Activated CD4-positive, alpha-beta T cell treated with anti-CD3 and anti-CD28 coated beads, Interleukin-2, amount 50 U/mL, for 4 hours (primary cell): ENCODE measurements at regions not wholly inside any gene's neighbourhood (a gene's known extent, or its start where the extent isn't known, plus 50 kb on each side); places are given as distances from the start of the nearest gene placed in this dataset.
"Not testable (repeated sequence)": the region's sequence is repeated elsewhere in the genome, so short reads cannot be mapped to it uniquely, and the experiment has no call there.

Source experiments
- DNase-seq, 2 experiments: peaks; one replicate each; pipeline ENCODE4 v3.0.0-alpha.2; 2020

DNA sequence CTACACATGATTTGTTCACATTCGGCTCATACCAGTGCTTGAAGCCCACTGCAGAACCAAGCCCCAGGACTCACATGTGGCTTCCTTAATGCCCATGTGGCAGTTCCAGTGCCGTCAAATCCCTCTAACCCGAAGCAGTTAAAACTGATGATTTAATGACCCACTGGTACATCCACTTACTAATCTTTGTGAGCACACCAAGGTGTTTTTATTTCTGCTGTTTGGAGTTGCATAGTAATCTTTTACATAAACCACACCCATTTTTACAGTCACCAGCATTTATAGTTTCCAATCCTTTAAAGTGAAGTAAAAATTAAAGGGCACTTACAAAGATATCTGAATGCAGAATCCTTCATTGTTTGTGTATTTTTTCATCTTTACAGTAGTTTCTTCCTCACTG is 232.0 kb downstream of the ANKRD60 start:
- no peak for DNase-seq

DNA sequence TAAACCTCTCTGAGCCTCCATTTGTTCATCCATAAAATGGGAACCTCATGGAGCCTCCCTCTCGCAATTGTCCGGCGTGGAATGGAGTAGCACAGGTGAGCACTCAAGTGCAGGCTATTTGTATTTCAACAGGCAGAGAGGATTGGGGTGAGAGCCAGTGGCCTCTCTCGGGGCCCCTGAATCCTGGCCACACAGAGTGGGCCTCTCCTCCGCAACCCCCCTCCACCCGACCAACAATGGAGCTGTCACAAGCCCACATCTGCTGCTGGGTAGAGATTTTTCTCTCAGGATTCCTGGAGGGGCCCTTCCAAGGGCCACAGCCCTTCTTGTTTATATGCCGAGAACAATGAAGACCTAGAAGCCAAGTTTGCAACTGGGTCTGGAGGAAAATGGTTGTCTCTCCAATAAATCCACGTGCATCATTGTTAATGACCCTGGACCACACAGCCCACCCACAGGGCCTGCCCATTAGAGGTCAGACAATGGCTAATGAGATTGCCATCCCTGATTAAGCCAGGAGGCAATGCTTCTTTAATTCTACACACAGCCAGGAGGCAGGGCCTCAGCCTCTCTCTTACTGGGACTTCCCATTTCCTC is 233.0 kb downstream of the ANKRD60 start:
- no peak for DNase-seq

DNA sequence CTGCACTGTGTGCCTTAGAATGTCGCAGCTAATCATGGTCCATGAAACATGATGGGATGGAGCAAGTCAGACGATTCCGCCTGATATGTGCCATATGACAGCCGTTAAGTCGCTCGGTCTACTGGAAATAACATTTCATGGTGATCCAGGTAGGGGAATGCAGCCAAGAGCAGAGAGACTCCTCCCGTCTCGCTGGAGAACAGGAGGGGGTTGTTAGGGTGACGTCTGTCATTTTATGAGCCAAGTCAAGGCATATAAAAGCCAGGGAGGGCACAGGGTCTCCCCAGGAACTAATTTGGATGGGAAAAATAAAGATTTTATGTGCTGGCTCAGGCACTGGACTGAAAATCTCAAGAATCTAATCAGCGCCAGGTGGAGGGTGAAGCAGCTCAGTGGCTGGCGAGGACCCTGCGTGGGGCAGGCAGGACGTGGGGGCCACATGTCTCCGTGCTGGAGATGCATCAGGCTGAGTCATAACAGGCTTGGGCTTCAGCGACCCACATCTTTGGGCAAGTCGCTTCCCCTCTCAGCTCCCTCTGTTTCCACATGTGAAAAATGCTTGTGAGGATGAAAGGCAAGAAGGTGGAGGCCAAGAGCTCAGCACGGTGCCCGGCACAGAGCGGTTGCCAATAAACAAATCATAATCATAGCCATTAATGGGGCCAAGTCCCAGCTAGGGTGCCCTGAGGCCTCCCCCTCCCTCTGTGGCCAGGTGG is 234.6 kb downstream of the ANKRD60 start:
- no peak for DNase-seq

DNA sequence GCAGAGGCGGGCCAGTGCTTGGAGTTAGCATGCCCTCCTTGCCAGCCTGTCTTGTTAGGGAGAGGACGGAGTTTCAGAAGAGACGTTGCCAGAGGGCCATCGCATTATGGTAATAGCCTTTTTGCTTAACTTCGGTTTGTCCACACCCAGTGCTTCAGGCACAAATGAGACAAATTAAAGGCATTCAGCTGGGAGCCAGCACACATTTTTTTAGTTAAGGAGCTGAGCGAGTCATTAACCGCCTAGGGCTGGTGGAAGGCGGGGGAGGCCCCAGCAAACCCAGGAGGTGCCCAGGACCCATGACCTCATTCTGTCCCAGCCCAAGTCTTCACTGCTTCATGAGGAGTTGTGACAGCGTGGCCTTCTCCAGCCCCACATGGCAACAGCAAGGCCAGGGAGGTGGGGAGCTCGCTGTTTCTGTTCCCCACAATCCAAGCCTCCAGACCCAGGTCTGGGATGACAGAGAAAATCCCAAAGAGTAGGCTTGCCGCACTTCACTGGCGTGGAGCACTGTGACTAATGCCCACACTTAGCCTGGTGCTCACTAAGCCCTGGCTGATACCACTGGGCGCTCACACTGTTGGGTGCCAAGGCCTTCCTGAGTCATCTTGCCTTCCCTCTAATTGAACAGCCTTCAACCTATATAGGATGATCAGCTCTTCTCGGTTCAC is 237.1 kb downstream of the ANKRD60 start:
- DNase-seq: no peak

DNA sequence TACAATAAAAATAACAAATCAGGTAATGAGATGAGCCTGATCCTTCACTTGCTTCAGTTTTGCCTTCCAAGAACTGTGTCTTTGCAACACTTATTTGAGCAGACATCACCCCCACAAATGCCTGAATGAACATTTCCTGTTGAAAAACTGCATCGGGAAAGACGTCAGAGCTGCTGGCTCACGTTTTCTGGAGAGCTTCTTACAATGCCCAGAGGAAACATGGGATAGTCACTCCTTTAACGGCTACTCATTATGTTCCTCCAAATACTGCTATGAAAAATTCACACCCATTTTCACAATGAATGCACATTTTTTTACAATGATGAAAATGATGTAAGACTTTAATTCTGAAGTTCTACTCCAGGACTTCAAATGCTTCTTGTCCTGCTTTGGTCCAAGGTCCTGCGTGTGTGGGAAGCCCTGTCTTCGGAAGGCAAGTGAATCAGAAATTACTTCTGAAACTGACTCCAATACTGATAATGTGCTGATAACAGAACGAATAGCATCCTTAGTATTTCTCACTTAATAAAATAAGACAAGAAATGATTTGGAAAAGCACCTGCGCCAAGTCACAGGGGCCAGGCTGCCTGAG is 238.0 kb downstream of the ANKRD60 start:
- DNase-seq: no peak

DNA sequence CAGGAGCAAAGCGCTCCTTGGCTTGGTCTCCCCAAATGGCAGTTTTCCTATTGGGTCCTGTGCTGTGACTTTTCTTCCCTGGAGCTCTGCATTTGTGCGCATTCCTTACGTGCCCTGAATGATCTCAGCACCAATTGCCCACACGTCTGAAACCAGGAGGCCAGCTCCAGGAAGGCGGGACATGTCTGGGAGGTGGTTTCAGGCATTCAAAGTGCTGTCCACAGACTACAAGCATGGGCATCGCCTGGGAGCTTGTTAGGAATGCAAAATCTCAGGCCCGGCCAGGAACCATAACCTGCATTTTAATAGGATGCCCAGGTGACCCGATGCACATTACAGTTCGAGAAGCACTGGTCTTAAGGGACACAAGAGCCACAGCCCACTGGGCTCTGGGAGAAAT is 239.6 kb downstream of the ANKRD60 start:
- DNase-seq: no peak

DNA sequence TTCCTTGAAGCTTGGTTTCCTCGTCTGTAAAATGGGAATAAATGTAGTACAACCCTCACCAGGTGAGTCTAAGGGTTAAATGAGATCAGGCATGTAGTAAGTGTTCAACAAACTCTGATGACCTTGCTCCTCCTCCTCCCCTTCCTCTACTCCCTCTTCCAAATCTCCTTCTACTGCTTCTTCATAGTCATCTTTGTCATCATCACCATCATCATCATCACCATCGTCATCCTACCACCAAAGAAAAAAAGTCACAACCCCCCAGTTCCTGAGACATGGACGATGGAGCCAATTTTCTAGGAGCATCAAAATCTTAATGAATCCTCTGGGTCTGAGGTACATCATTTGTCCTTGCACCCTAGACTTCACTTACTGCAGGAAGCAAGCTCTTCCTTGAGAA is 240.0 kb downstream of the ANKRD60 start:
- DNase-seq: no peak

DNA sequence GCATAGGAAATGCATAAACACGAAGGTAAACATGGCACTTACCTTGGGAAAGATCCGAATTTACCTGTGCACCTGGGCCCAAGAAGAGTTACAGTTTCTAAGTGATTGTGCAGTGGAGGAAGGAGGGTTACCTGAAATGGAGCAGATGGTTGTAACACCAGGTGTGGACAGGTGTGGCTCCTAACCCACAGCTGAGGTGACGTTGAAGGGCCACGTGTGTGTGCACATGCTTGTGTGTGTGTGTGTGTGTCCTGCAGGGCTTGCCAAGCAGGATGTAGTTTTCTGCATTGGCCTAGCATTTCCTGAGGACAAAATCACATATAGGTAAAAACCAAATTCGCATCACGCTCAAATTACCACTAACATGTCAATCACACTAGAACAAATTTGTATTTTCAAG is 240.8 kb downstream of the ANKRD60 start:
- no peak for DNase-seq

DNA sequence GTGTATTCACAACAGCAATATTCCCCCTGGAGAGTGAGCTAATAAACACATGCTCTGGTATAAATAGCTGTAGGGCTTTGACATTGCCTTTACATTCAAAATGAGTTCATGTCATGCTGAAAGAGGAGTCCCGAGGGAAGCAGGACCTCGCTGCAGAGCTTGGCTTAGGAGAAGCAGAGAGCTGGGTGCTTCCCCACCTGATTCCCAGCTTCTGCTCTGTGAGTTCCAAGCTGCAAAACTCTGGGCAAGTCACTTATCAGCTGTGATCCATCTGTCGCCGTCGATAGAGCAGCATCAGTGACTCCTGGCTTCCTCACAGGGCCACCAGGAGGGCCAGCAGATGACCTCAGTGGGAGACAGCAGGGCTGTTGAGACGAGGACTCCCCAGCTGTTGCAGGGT is 241.8 kb downstream of the ANKRD60 start:
- DNase-seq: no peak

DNA sequence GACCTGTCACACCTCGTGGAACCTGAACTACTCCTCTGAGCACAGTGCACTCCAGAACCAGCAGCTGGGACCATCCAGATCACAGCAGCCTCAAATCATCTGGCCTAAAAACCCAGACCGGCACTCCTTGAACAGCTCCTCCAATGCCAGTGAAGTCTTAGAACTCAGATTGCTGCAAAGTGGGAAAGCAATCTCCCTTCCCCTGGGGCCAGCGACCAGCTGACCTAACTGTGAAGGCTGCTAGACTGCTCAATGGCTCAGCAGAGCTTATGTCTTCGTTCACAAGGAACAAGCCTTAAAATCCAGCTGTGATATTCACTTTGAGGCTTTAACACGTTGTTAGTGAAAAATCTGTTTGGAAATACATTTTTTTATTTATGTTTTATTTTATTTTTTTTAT is 243.2 kb downstream of the ANKRD60 start:
- DNase-seq: no peak

DNA sequence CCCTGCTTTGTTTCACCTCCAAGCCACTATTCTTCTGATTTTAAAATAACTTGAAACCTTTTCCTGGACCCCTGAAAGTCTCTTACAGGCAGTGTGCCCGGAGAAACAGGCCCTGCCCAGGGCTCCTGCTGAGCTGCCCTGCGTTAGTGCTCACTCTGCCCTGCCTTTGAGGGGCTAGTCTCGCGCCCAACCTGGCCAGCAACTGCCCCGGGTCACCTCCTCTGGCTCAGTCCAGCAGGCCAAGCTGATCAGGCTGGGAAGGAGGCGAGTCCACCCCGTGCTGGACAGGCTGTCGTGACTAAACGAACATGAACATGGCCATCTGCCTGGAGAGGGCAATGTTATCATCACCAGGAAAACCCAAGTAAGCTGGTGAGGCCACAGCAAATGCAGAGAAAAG is 245.4 kb downstream of the ANKRD60 start:
- no peak for DNase-seq

DNA sequence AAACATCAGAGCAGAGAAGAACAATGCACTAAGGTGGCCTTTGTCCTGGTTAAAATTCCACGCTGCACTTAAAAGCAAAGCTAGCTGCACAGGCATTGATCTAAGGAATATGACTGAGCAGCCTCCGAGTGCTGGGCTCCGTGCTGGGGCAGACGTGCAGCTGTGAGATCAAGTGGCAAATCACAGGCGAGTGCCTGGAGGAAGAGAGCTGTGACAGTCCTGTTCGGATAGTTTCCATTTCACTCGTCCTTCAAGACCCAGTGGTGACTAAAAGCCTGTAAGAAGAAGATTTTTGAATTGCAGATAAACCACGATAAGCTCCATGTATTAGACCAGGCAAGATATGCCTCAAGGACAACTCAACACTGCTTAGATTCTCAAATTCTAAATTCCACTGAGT is 247.9 kb downstream of the ANKRD60 start:
- no peak for DNase-seq

DNA sequence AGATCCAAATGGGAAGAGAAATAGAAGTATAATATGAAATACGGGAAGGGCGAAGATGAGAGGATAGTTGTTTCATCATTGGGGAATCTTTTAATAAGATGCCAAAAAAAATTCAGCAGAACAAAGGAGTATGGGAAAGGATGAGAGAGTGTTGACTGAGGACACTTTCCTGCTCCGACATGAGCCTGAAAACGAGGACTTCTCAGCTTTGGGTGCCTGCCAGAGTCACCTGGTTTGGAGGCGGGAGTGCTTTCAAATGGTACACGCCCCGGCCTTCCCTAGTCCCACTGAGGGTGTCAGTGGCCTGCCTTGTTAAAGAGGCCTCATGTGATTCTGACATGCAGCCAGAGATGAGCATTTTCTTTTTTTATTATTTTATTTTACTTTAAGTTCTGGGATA is 250.9 kb downstream of the ANKRD60 start:
- DNase-seq: no peak

DNA sequence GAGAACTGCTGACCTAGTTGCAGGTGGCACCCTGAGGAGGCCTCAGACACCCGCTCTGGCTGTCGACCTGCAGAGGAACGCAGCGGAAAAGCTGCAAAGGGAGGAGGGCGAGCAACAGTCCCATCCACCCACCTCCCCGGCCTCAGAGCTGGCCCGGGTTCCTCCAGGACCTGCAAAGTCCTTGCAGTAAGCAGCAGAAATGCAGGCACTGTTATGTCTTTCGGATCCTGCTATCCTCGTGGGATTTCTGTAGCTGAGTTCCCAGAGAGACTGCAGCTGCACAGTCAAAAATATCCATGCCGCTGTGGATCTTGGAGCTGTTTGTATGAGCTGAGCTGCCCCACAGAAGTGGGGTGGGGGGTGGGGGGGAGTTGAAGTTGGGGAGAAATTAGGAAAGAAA is 251.3 kb downstream of the ANKRD60 start:
- no peak for DNase-seq

DNA sequence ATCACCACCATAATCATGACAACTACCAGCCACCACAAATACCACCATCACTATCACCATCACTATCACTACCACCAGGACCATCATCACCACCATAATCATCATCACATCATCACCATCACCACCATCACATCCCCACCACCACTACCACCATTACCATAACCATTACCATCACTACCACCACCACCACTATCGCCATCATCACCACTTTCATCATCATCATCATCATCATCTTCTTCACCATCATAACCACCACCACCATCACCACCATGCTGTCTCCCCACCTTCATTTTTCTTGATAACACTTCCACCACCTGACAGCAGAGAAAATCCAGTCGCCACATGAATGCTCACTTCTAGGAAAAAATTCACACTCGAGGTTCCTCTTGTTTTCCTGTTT is 253.6 kb downstream of the ANKRD60 start:
- DNase-seq: no peak

DNA sequence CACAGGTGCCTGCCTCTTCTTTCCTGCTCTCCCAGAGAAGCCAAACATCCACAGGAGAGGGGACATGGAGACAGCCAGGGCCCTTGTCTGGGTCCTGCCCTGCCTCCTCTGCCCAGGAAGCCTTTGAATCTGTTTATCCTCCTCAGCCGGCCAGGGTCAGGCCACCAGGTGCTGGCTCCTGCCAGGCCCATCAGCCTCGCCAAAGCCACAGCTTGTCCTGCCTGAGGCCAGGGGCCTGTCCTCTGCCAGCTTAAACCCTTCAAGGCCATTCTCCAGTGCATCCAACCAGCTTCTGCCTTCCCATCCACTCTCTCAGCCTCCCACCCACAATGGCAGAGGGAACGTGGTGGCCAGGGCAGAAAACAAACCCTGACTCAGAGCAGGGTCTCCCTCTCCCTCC is 254.6 kb downstream of the ANKRD60 start:
- no peak for DNase-seq

DNA sequence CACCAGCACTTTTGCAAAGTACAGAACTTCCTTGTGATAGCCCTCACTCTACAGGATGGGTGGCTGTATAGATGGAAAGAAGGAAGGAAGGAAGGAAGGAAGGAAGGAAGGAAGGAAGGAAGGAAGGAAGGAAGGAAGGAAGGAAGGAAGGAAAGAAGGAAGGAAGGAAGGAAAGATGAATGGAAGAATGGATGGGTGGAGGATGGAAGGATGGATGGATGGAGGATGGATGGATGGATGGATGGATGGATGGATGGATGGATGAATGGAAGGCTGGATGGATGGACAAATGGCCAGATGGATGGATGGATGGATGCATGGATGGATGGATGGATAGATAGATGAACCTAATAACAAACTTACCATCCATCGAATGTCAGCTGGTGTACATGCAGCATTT is 256.9 kb downstream of the ANKRD60 start:
- not testable (repeated sequence) for DNase-seq

DNA sequence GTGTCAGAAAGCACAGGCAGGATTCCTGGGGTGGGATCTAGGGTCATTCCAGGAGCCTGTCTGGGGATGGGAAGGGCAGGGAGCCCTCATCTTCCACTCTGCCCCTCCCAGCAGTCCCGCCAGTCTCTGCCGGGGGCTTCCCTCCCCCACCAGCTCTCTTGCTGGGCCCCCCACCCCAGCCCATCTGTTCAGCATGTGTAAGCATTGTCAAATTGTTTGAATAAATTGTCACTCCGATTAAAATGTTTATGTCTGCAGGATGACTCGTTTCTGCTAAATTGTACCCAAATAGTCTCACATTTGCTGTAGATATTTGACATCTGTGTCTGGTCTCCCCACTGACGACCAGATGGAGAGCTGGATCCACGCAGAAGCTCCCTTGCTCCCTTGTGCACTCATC is 257.6 kb downstream of the ANKRD60 start:
- no peak for DNase-seq

DNA sequence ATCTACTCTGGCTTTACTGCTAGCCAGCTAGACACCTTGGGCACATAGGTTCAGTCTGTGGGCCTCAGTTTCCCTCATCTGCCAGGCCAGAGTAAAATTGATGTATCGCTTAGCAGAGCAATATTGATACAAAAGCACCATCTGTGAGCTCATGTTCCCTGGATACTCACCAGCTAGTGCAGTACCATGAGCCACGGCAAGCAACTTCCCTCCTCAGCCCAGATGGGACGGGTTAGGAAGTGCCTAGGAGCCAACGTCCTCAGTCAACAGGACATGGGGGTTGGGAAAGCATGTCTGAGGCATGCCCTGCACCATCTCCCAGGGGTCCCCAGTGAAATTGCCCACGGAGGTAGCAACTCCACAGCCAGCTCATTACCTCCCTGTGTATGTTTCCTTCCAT is 258.3 kb downstream of the ANKRD60 start:
- DNase-seq: no peak

DNA sequence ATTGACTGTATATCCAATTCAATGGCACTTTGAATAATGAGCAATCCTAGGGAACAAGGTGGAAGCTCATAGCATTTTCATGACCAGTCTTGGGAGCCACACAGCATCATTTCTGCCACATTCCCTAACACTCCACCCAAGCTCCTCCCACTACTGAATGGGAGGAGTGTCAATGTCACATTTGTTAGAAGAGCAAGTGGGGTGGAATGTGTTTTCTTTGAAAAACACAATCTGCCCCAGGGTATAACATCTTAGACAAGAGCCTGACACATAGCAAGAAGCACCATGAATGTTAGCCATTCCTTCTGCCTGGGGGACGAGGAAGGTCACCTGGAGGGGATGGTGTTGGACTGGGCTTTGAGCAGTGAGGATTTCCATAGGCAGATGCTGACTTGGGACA is 258.3 kb upstream of the PMEPA1 start:
- DNase-seq: no peak

DNA sequence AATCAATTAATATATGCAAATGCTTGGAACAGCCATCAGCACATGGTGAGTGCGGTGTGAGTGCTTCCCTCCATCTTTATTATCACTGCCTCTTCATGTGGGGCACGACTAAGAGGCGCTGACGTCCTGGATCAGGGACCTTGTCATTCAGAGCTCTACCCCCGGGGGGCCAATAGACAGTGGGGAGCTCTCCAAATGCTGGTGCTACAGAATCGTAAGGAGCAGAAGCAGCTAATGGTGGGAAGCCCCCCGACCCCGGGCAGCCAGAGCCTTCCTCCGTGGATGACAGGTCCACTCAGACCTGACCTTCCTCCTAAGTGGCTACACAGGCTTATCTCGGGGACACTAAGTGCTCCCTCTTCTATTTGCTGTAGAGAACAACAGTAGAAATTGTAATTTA is 257.5 kb upstream of the PMEPA1 start:
- DNase-seq: no peak

DNA sequence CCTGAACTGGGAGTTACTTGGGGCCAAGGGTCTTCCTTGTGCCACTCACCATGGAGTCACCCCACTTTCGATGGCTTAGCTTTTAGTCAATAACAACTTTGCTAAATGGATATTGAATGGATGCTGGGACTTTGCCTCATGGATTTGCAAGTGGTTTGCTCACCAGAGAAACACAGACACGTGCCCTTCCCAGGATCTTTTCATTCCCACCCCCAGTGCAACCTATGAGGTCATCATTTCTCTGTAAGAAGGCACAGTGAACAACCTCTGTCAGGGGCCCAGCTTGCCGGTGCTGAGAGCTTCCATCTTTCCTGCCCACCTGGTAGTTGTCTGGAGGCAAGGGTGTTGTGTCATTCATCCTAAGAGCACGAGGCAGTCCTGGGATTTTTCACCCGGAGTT is 256.8 kb upstream of the PMEPA1 start:
- no peak for DNase-seq

DNA sequence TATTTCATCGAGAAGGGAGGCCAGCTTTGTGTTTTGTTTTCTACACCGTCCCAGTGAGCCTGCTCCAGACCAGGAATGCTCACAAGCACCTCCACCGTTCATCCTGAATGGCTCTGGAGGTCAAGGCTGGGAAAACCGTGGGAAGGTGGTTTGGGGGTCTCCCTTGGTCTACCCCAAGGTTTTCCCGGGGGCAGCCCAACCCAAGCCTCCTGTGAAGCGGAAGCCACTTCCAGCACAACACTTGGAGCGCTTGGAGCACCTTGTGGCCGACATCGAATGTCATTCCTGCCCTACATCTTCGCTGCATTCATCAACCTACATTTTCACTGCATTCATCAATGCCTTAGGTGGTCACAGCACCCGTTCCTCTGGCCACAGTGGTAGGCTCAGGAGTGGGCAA is 255.6 kb upstream of the PMEPA1 start:
- DNase-seq: no peak
